ENCODE measurements at regions not wholly inside any gene's neighbourhood (a gene's known extent, or its start where the extent isn't known, plus 50 kb on each side); places are given as distances from the start of the nearest gene placed in this dataset.

GRCh38 chr21:16509476-16509875 is 779.7 kb downstream of the USP25 start:
- ATAC-seq: no peak

GRCh38 chr21:16514316-16514715 is 784.5 kb downstream of the USP25 start:
- H3K9me3 Mint-ChIP-seq: peaks cover 3% of the 10 kb centered on the region
- H3K27ac Mint-ChIP-seq: no peak overlapping the region
- H3K4me1 Mint-ChIP-seq: no peaks in the 10 kb centered on the region
- DNase-seq (no peak), ATAC-seq (no peak)
- H3K27me3 Mint-ChIP-seq: no peaks in the 10 kb centered on the region
- H3K4me3 Mint-ChIP-seq: no peak overlapping the region
- no peaks in the 10 kb centered on the region for H3K36me3 Mint-ChIP-seq (ENCODE audit: low read depth)

More at GRCh38 chr21:16509476-16509875, 779.7 kb downstream of the USP25 start:
- no peak overlapping the region for H3K27ac Mint-ChIP-seq
- no peak overlapping the region for H3K4me3 Mint-ChIP-seq
- H3K27me3 Mint-ChIP-seq: no peaks in the 10 kb centered on the region
- H3K9me3 Mint-ChIP-seq: peaks cover 6% of the 10 kb centered on the region
- no peaks in the 10 kb centered on the region for H3K36me3 Mint-ChIP-seq (ENCODE audit: low read depth)
- DNase-seq: no peak
- H3K4me1 Mint-ChIP-seq: no peaks in the 10 kb centered on the region

GRCh38 chr21:16517383-16517782 is 787.6 kb downstream of the USP25 start:
- H3K27me3 Mint-ChIP-seq: no peaks in the 10 kb centered on the region
- no peaks in the 10 kb centered on the region for H3K36me3 Mint-ChIP-seq (ENCODE audit: low read depth)
- no peak overlapping the region for H3K4me3 Mint-ChIP-seq
- no peaks in the 10 kb centered on the region for H3K4me1 Mint-ChIP-seq
- ATAC-seq: no peak
- peaks cover 3% of the 10 kb centered on the region for H3K9me3 Mint-ChIP-seq
- no peak for DNase-seq
- H3K27ac Mint-ChIP-seq: no peak overlapping the region

- Mint-ChIP-seq H3K4me1 (no peaks in the 10 kb centered on the region), H3K4me3 (no peak overlapping the region), H3K9me3 (peaks cover 7% of the 10 kb centered on the region), H3K36me3 (ENCODE audit: low read depth) (no peaks in the 10 kb centered on the region), H3K27me3 (no peaks in the 10 kb centered on the region), H3K27ac (no peak overlapping the region)
- ATAC-seq: no peak
- no peak for DNase-seq
Observed at GRCh38 chr21:16519036-16519435, 789.3 kb downstream of the USP25 start.

- no peak overlapping the region for H3K4me3 Mint-ChIP-seq
- no peaks in the 10 kb centered on the region for H3K27me3 Mint-ChIP-seq
- peaks cover 6% of the 10 kb centered on the region for H3K9me3 Mint-ChIP-seq
- no peak for ATAC-seq
- H3K36me3 Mint-ChIP-seq (ENCODE audit: low read depth): no peaks in the 10 kb centered on the region
- DNase-seq: no peak
- H3K4me1 Mint-ChIP-seq: no peaks in the 10 kb centered on the region
- H3K27ac Mint-ChIP-seq: no peak overlapping the region
Observed at GRCh38 chr21:16519644-16520043, 789.9 kb downstream of the USP25 start.

GRCh38 chr21:16522548-16522947 is 792.8 kb downstream of the USP25 start:
- ATAC-seq (no peak), DNase-seq (no peak)
- Mint-ChIP-seq H3K27ac (no peak overlapping the region), H3K4me1 (no peaks in the 10 kb centered on the region), H3K4me3 (no peak overlapping the region), H3K36me3 (ENCODE audit: low read depth) (no peaks in the 10 kb centered on the region), H3K27me3 (no peaks in the 10 kb centered on the region), H3K9me3 (peaks cover 9% of the 10 kb centered on the region)

- DNase-seq: no peak
- ATAC-seq: no peak
Observed at GRCh38 chr21:16530656-16531055, 800.9 kb downstream of the USP25 start.

GRCh38 chr21:16532840-16533239 is 803.1 kb downstream of the USP25 start:
- Mint-ChIP-seq H3K27me3 (no peaks in the 10 kb centered on the region), H3K36me3 (ENCODE audit: low read depth) (no peaks in the 10 kb centered on the region), H3K9me3 (no peaks in the 10 kb centered on the region), H3K27ac (no peak overlapping the region), H3K4me3 (no peak overlapping the region), H3K4me1 (no peaks in the 10 kb centered on the region)
- no peak for DNase-seq
- no peak for ATAC-seq

More at GRCh38 chr21:16530656-16531055, 800.9 kb downstream of the USP25 start:
- Mint-ChIP-seq H3K36me3 (ENCODE audit: low read depth) (no peaks in the 10 kb centered on the region), H3K9me3 (peaks cover 3% of the 10 kb centered on the region), H3K27ac (no peak overlapping the region), H3K4me1 (no peaks in the 10 kb centered on the region), H3K4me3 (no peak overlapping the region), H3K27me3 (no peaks in the 10 kb centered on the region)

- no peak for DNase-seq
- H3K4me1 Mint-ChIP-seq: no peaks in the 10 kb centered on the region
- H3K36me3 Mint-ChIP-seq (ENCODE audit: low read depth): no peaks in the 10 kb centered on the region
- no peaks in the 10 kb centered on the region for H3K27me3 Mint-ChIP-seq
- no peaks in the 10 kb centered on the region for H3K9me3 Mint-ChIP-seq
- no peak overlapping the region for H3K4me3 Mint-ChIP-seq
- ATAC-seq: no peak
- no peak overlapping the region for H3K27ac Mint-ChIP-seq
Observed at GRCh38 chr21:16533692-16534407, 804.1 kb downstream of the USP25 start.

- no peak for DNase-seq
- no peaks in the 10 kb centered on the region for H3K9me3 Mint-ChIP-seq
- no peak overlapping the region for H3K27ac Mint-ChIP-seq
- no peaks in the 10 kb centered on the region for H3K4me1 Mint-ChIP-seq
- H3K27me3 Mint-ChIP-seq: no peaks in the 10 kb centered on the region
- no peak overlapping the region for H3K4me3 Mint-ChIP-seq
- no peaks in the 10 kb centered on the region for H3K36me3 Mint-ChIP-seq (ENCODE audit: low read depth)
- no peak for ATAC-seq
Observed at GRCh38 chr21:16534408-16535101, 804.8 kb downstream of the USP25 start.

GRCh38 chr21:16535102-16535422 is 805.3 kb downstream of the USP25 start:
- Mint-ChIP-seq H3K27ac (no peak overlapping the region), H3K27me3 (no peaks in the 10 kb centered on the region), H3K4me3 (no peak overlapping the region), H3K36me3 (ENCODE audit: low read depth) (no peaks in the 10 kb centered on the region), H3K4me1 (no peaks in the 10 kb centered on the region), H3K9me3 (no peaks in the 10 kb centered on the region)
- DNase-seq (no peak), ATAC-seq (no peak)

- H3K27ac Mint-ChIP-seq: no peak overlapping the region
- H3K4me1 Mint-ChIP-seq: no peaks in the 10 kb centered on the region
- H3K4me3 Mint-ChIP-seq: no peak overlapping the region
- no peaks in the 10 kb centered on the region for H3K36me3 Mint-ChIP-seq (ENCODE audit: low read depth)
- DNase-seq: no peak
- H3K9me3 Mint-ChIP-seq: no peaks in the 10 kb centered on the region
- no peak for ATAC-seq
- H3K27me3 Mint-ChIP-seq: no peaks in the 10 kb centered on the region
Observed at GRCh38 chr21:16535626-16536025, 805.8 kb downstream of the USP25 start.

GRCh38 chr21:16536140-16536539 is 806.4 kb downstream of the USP25 start:
- H3K27ac Mint-ChIP-seq: no peak overlapping the region
- ATAC-seq (no peak), DNase-seq (no peak)
- no peaks in the 10 kb centered on the region for H3K27me3 Mint-ChIP-seq
- H3K4me3 Mint-ChIP-seq: no peak overlapping the region
- no peaks in the 10 kb centered on the region for H3K9me3 Mint-ChIP-seq
- H3K4me1 Mint-ChIP-seq: no peaks in the 10 kb centered on the region
- no peaks in the 10 kb centered on the region for H3K36me3 Mint-ChIP-seq (ENCODE audit: low read depth)

GRCh38 chr21:16536643-16537434 is 807.1 kb downstream of the USP25 start:
- no peak for ATAC-seq
- no peak overlapping the region for H3K27ac Mint-ChIP-seq
- no peaks in the 10 kb centered on the region for H3K36me3 Mint-ChIP-seq (ENCODE audit: low read depth)
- H3K4me3 Mint-ChIP-seq: no peak overlapping the region
- H3K27me3 Mint-ChIP-seq: no peaks in the 10 kb centered on the region
- H3K9me3 Mint-ChIP-seq: no peaks in the 10 kb centered on the region
- no peaks in the 10 kb centered on the region for H3K4me1 Mint-ChIP-seq
- DNase-seq: no peak

GRCh38 chr21:16537501-16537900 is 807.7 kb downstream of the USP25 start:
- no peak overlapping the region for H3K4me3 Mint-ChIP-seq
- no peak overlapping the region for H3K27ac Mint-ChIP-seq
- H3K36me3 Mint-ChIP-seq (ENCODE audit: low read depth): no peaks in the 10 kb centered on the region
- no peaks in the 10 kb centered on the region for H3K27me3 Mint-ChIP-seq
- no peaks in the 10 kb centered on the region for H3K9me3 Mint-ChIP-seq
- H3K4me1 Mint-ChIP-seq: no peaks in the 10 kb centered on the region
- ATAC-seq: no peak
- no peak for DNase-seq

Measured in activated naive CD8-positive, alpha-beta T cell treated with anti-CD3 and anti-CD28 coated beads, Interleukin-2, amount 50 U/mL, for 24 hours (primary cell).